A549 (cell line): ENCODE measurements at regions not wholly inside any gene's neighbourhood (a gene's known extent, or its start where the extent isn't known, plus 50 kb on each side); places are given as distances from the start of the nearest gene placed in this dataset.

Experiments used
- ATAC-seq, 2 experiments: fragments of 200-7000 bp in 1 of 2; fragments of >200 bp in 1 of 2; cut with Nextera tagmentation in 1 of 2; cut with Tn5 transposase in 1 of 2; 3 replicates each; pipeline versions ENCODE4 v1.8.0 to v1.9.1; 2018 to 2020; ENCODE audit warnings: mild to moderate bottlenecking in 1 of 2, moderate library complexity in 1 of 2
- CTCF ChIA-PET: fragments of 300-600 bp; sonication (Branson Sonifier 250); formaldehyde crosslinking; extraction: SDS; loops from one replicate; lab custom pipeline; 2021; ENCODE audit warnings: antibody characterized with exemption, inconsistent platforms; lab: Yijun Ruan, JAX
- POLR2A ChIA-PET: fragments of 350-600 bp; formaldehyde crosslinking; extraction: SDS; loops from one replicate; lab custom pipeline; 2021; ENCODE audit warnings: antibody characterized with exemption, inconsistent platforms; lab: Yijun Ruan, JAX
- DNase-seq, 2 experiments: peaks; one replicate each; pipeline versions ENCODE4 v3.0.0 to v3.0.0-alpha.2; 2011 to 2016; ENCODE audit warnings: low read depth in 1 of 2, low spot score in 1 of 2
- FAIRE-seq: peaks from 2 replicates; lab custom pipeline; 2011; peaks lifted over from hg19 to GRCh38; lab: Jason Lieb, UNC
- H3K27ac ChIP-seq, 2 experiments: fragments of >200 bp; sonication (Bioruptor Twin); formaldehyde crosslinking; 3 replicates each; pipeline ENCODE4 v1.5.1; 2016 to 2017
- H3K4me1 ChIP-seq: fragments of >200 bp; sonication (Bioruptor Twin); formaldehyde crosslinking; 3 replicates; pipeline ENCODE4 v1.6.1; 2016
- H3K4me2 ChIP-seq: fragments of >200 bp; sonication (Bioruptor Twin); formaldehyde crosslinking; 3 replicates; pipeline ENCODE4 v1.6.1; 2016
- H3K4me3 ChIP-seq: fragments of >200 bp; sonication (Bioruptor Twin); formaldehyde crosslinking; 3 replicates; pipeline ENCODE4 v1.5.1; 2016
- H3K9me3 ChIP-seq: fragments of >200 bp; sonication (Bioruptor Twin); formaldehyde crosslinking; 3 replicates; pipeline ENCODE4 v1.6.1; 2016
- CEBPB ChIP-seq, 2 experiments: fragments of >200 bp in 1 of 2; sonication (Bioruptor Twin) in 1 of 2; formaldehyde crosslinking in 1 of 2; IDR thresholded peaks; 2 replicates each; pipeline ENCODE4 v1.6.1; 2012 to 2016
- EP300 ChIP-seq, 2 experiments: fragments of >200 bp; sonication (Bioruptor Twin); formaldehyde crosslinking; IDR thresholded peaks; 2 replicates in 1 of 2; 3 replicates in 1 of 2; pipeline ENCODE4 v1.6.1; 2016 to 2017
- FOSB ChIP-seq: fragments of 250-450 bp; sonication (Bioruptor Pico); IDR thresholded peaks from 2 replicates; pipeline ENCODE4 v1.5.0; 2020; ENCODE audit warnings: mild to moderate bottlenecking, moderate library complexity
- FOXS1 ChIP-seq: fragments of 250-450 bp; sonication (Bioruptor Pico); IDR thresholded peaks from 2 replicates; pipeline ENCODE4 v1.5.0; 2020; ENCODE audit warnings: mild to moderate bottlenecking, moderate library complexity
- GATA3 ChIP-seq: IDR thresholded peaks from 2 replicates; pipeline ENCODE4 v1.6.1; 2012; ENCODE audit warnings: borderline replicate concordance
- KDM1A ChIP-seq: fragments of 200-600 bp; sonication (generic); IDR thresholded peaks from 2 replicates; pipeline ENCODE4 v1.6.1; 2016; ENCODE audit warnings: low read depth, mild to moderate bottlenecking
- MAFK ChIP-seq: fragments of 450-650 bp; IDR thresholded peaks from 2 replicates; pipeline ENCODE4 v1.6.1; 2014; ENCODE audit not compliant: partially characterized antibody
- MYC ChIP-seq: IDR thresholded peaks from 2 replicates; pipeline ENCODE4 v1.6.1; 2012; ENCODE audit warnings: mild to moderate bottlenecking, inconsistent platforms, low read length, improper control_type of control experiment, borderline replicate concordance
- NPAS2 ChIP-seq: fragments of 250-450 bp; sonication (Bioruptor Pico); IDR thresholded peaks from 2 replicates; pipeline ENCODE4 v1.8.0; 2022; ENCODE audit warnings: mild to moderate bottlenecking, moderate library complexity, borderline replicate concordance
- PHF8 ChIP-seq: fragments of 200-600 bp; sonication (generic); IDR thresholded peaks from 2 replicates; pipeline ENCODE4 v1.6.1; 2016; ENCODE audit warnings: low read depth, mild to moderate bottlenecking, antibody characterized with exemption, moderate library complexity, borderline replicate concordance
- POLR2A ChIP-seq: IDR thresholded peaks from 2 replicates; pipeline ENCODE4 v1.6.1; 2012; ENCODE audit warnings: mild to moderate bottlenecking, low read length
- RAD21 ChIP-seq, 2 experiments: fragments of >200 bp in 1 of 2; sonication (Bioruptor Twin) in 1 of 2; formaldehyde crosslinking in 1 of 2; IDR thresholded peaks in 1 of 2; conservative IDR thresholded peaks in 1 of 2; 2 replicates in 1 of 2; 3 replicates in 1 of 2; pipeline ENCODE4 v1.6.1; 2012 to 2018; ENCODE audit warnings: inconsistent platforms in 1 of 2
- RARB ChIP-seq: fragments of 250-450 bp; sonication (Bioruptor Pico); IDR thresholded peaks from 2 replicates; pipeline ENCODE4 v1.8.0; 2021; ENCODE audit warnings: mild to moderate bottlenecking, moderate library complexity
- RCOR1 ChIP-seq: fragments of 150-350 bp; IDR thresholded peaks from 2 replicates; pipeline ENCODE4 v1.6.1; 2014; ENCODE audit warnings: antibody characterized with exemption, low read length, low read depth
- ZC3H11A ChIP-seq: fragments of 450-650 bp; IDR thresholded peaks from 2 replicates; pipeline ENCODE4 v1.6.1; 2014; ENCODE audit warnings: antibody characterized with exemption, mild to moderate bottlenecking
- ZFP36 ChIP-seq: fragments of 450-650 bp; IDR thresholded peaks from 2 replicates; pipeline ENCODE4 v1.6.1; 2014; ENCODE audit warnings: borderline replicate concordance; ENCODE audit not compliant: partially characterized antibody
- whole genome bisulfite sequencing: methylation state at CpG from one replicate; pipeline ENCODE4 v1.1.6; 2017; ENCODE audit errors: missing lambda C conversion rate; 5-methylcytosine and 5-hydroxymethylcytosine counted together
- TF ChIP-seq, protein P1 (sequence below): fragments of 450-650 bp; IDR thresholded peaks from 2 replicates; pipeline ENCODE4 v1.6.1; 2014; ENCODE audit warnings: antibody characterized with exemption
- TF ChIP-seq, protein P2 (sequence below): IDR thresholded peaks from 2 replicates; pipeline ENCODE4 v1.6.1; 2012
- TF ChIP-seq, protein P3 (sequence below): IDR thresholded peaks from 2 replicates; pipeline ENCODE4 v1.6.1; 2012

DNA sequence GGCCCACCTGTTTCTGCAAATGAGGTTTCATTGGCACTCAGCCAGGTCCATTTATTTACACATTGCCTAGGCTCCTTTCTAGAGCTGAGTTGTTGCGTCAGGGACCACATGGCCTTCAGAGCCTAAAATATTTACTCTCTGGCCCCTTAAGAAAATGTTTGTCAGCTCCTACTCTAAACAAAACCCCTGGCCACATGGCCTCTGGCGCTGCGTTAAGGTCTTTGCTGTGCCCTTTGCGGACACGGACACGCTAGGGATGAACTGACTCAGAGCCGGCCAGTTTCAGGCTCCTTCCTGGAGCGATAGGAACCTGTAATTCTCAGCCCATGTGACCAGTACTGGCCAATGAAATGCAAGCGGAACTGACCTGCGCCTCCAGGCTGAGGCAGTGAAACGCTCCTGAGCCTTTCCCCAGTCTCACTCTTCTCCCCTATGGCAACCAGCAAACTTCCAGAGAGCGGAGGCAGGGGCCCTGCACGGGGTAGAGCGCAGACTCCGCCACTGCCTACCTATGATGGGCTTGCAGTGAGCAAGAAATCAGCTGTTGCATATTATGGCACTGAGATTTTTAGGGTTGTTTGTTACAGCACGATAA lies 160.3 kb downstream of the ETS2 start:
- H3K4me1 ChIP-seq, result peaks cover 9% of the 10 kb centered on the region; the same call in 2 of the 3 replicates
- peak overlapping the region; percentile 35 to 68; a peak in 5 of 6 replicates for H3K27ac ChIP-seq
- ChIA-PET POLR2A (no interaction called here), CTCF (interaction anchor here (0.7 to 1.1 kb wide), 2 partner anchors 10 to 264 kb away, joined by 3 read pairs; no protein-coding TSS in a partner anchor)
- WGBS, result 50% methylated on average over 8 of the region's 16 CpGs
- DNase-seq, result peak; percentile 43 to 60
- no peak for FAIRE-seq
- 0 out of 3 replicates have a peak, but pooled peaks cover 6% of the 10 kb centered on the region for H3K9me3 ChIP-seq
- peak; percentile 90 for ATAC-seq
- no peak overlapping the region for H3K4me3 ChIP-seq
- peak overlapping the region; percentile 45 for H3K4me2 ChIP-seq
- no peak for TF ChIP-seq FOSB (CRISPR knock-in tag)
- TF ChIP-seq ZFP36, result no peak
- no peak for TF ChIP-seq EP300 (IDR thresholded peaks at IDR 0.05)
- TF ChIP-seq CEBPB (IDR thresholded peaks at IDR 0.05), result no peak
- TF ChIP-seq, protein P1, sequence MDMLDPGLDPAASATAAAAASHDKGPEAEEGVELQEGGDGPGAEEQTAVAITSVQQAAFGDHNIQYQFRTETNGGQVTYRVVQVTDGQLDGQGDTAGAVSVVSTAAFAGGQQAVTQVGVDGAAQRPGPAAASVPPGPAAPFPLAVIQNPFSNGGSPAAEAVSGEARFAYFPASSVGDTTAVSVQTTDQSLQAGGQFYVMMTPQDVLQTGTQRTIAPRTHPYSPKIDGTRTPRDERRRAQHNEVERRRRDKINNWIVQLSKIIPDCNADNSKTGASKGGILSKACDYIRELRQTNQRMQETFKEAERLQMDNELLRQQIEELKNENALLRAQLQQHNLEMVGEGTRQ, result peak; percentile 76
- no peak for TF ChIP-seq RCOR1
- TF ChIP-seq, protein P2, sequence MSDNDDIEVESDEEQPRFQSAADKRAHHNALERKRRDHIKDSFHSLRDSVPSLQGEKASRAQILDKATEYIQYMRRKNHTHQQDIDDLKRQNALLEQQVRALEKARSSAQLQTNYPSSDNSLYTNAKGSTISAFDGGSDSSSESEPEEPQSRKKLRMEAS, result peak; percentile 46

DNA sequence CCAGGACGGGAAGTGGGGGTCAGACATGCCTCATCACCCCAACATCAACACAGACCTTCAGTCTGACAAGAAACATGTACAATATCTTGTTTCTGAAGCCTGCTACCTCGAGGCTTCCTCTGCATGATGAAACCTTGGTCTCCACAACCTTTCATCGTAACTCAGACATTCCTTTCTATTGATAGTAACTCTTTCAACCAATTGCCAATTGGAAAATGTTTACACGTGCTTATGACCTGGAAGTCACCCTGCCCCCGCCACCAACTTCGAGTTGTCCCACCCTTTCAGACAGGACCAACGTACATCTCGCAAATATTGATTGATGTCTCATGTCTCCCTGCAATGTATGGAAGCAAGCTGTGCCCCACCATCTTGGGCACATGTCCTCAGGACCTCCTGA lies 159.5 kb downstream of the ETS2 start:
- TF ChIP-seq GATA3 (no peak), KDM1A (no peak), ZC3H11A (no peak), RCOR1 (no peak), MYC (no peak), CEBPB (IDR thresholded peaks at IDR 0.05) (no peak), PHF8 (no peak)
- ATAC-seq, result no peak
- no peak for DNase-seq
- FAIRE-seq, result no peak
- Histone ChIP-seq H3K4me2 (no peak overlapping the region; the same call in 2 of the 3 replicates), H3K4me3 (no peak overlapping the region), H3K9me3 (0 out of 3 replicates have a peak, but pooled peaks cover 10% of the 10 kb centered on the region), H3K4me1 (peaks cover 10% of the 10 kb centered on the region; the same call in 2 of the 3 replicates), H3K27ac (peak overlapping the region in 1 of 2 experiments; percentile 68; a peak in 1 of 6 replicates)
- ChIA-PET CTCF (no interaction called here), POLR2A (no interaction called here)
- 75% methylated on average over 8 of the region's 8 CpGs for WGBS

DNA sequence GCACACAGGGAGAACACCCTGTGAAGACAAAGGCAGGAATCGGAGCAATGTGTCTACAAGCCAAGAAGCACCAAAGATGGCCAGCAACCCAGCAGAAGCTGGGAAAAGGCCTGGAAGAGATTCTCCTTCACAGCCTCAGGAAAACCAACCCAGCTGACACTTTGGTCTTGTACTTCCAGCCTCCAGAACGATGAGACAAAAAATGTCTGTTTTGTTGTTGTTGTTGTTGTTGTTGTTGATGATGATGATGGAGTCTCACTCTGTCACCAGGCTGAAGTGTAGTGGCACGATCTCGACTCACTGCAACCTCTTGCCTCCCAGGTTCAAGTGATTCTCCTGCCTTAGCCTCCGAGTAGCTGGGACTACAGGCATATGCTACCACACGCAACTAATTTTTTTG lies 157.3 kb downstream of the ETS2 start:
- no peak for FAIRE-seq
- ChIA-PET CTCF (interaction anchor here (2.0 kb wide), 1 partner anchor 174 kb away, joined by 5 read pairs; no protein-coding TSS in a partner anchor), POLR2A (no interaction called here)

DNA sequence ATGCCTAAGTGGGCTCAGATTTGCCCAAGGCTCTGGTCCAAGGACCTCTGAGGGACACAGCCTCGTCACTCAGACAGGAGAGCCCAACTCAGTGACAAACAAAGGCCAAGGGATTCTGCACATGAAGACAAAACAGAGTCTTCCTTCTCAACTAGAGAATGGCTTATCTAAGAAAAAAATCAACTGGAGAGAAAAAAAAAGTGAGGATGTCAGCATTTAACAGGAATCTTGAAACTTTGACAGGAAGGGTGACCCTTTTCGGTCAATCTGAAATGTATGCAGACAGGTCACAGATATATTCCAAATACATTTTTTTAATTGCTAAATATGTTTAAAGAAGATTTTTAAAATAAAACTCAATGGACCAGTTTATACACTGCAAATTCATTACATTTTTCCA lies 154.5 kb downstream of the ETS2 start:
- Histone ChIP-seq H3K27ac (peak overlapping the region; percentile 77 to 85; a peak in 5 of 6 replicates), H3K4me2 (0 out of 3 replicates have a peak overlapping the region, but pooled peaks have one; percentile 61)
- ATAC-seq (no peak), FAIRE-seq (no peak)
- TF ChIP-seq, protein P3, sequence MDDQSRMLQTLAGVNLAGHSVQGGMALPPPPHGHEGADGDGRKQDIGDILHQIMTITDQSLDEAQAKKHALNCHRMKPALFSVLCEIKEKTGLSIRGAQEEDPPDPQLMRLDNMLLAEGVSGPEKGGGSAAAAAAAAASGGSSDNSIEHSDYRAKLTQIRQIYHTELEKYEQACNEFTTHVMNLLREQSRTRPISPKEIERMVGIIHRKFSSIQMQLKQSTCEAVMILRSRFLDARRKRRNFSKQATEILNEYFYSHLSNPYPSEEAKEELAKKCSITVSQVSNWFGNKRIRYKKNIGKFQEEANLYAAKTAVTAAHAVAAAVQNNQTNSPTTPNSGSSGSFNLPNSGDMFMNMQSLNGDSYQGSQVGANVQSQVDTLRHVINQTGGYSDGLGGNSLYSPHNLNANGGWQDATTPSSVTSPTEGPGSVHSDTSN, result no peak
- TF ChIP-seq POLR2A, result no peak
- peak; percentile 49 for TF ChIP-seq MAFK
- TF ChIP-seq, all 56 proteins: peak for 1
- ChIA-PET POLR2A (no interaction called here), CTCF (interaction anchor here (1.2 kb wide), 1 partner anchor 88 kb away, joined by 3 read pairs; no protein-coding TSS in a partner anchor)
- H3K9me3 ChIP-seq, result 0 out of 3 replicates have a peak, but pooled peaks cover 10% of the 10 kb centered on the region
- no peak overlapping the region for H3K4me3 ChIP-seq
- peaks cover 36% of the 10 kb centered on the region for H3K4me1 ChIP-seq
- DNase-seq, result no peak
- 79% methylated on average over 2 of the region's 2 CpGs for WGBS

More for the DNA sequence above, 157.3 kb downstream of the ETS2 start:
- TF ChIP-seq RARB (CRISPR knock-in tag), result no peak
- TF ChIP-seq RAD21 (conservative IDR thresholded peaks at IDR 0.05 in 1 of 2, IDR thresholded peaks at IDR 0.05 in 1 of 2), result no peak
- TF ChIP-seq FOXS1 (CRISPR knock-in tag), result no peak
- TF ChIP-seq NPAS2, result no peak
- TF ChIP-seq, all 56 proteins: peak for 0
- H3K4me2 ChIP-seq, result no peak overlapping the region
- 61% methylated on average over 6 of the region's 6 CpGs for WGBS
- no peak overlapping the region for H3K27ac ChIP-seq
- H3K4me3 ChIP-seq, result no peak overlapping the region
- ATAC-seq (no peak), DNase-seq (no peak)
- 0 out of 3 replicates have a peak, but pooled peaks cover 10% of the 10 kb centered on the region for H3K9me3 ChIP-seq
- H3K4me1 ChIP-seq, result peaks cover 32% of the 10 kb centered on the region
